Endothelial cell of umbilical vein (primary cell): ENCODE measurements at regions not wholly inside any gene's neighbourhood (a gene's known extent, or its start where the extent isn't known, plus 50 kb on each side); places are given as distances from the start of the nearest gene placed in this dataset.

Source experiments
- BruUV-seq: library from RNA; stranded (reverse); fragments of 400-500 nt; replicated peaks from 2 replicates; lab custom pipeline; 2021; lab: Mats Ljungman, UMichigan
- CTCF ChIA-PET: fragments of 300-600, 350-600 bp; sonication (Branson Sonifier 250); formaldehyde crosslinking; loops from one replicate; lab custom pipeline; 2021; ENCODE audit warnings: antibody characterized with exemption, inconsistent platforms; lab: Charles Lee
- POLR2A ChIA-PET: fragments of 300-600, 350-600 bp; sonication (Branson Sonifier 250); formaldehyde crosslinking; loops from one replicate; lab custom pipeline; 2021; ENCODE audit warnings: antibody characterized with exemption, inconsistent platforms; lab: Charles Lee
- DNase-seq: peaks from one replicate; pipeline ENCODE4 v3.0.0-alpha.2; 2011; ENCODE audit warnings: low read depth, low spot score
- FAIRE-seq: peaks from 2 replicates; lab custom pipeline; 2011; peaks lifted over from hg19 to GRCh38; lab: Jason Lieb, UNC
- H2AFZ ChIP-seq: 2 replicates; pipeline ENCODE4 v1.6.0; 2012; ENCODE audit warnings: low read depth, low read length, control low read depth, inconsistent platforms
- H3K27ac ChIP-seq: 2 replicates; pipeline ENCODE4 v1.5.1; 2011; ENCODE audit warnings: low read depth, mild to moderate bottlenecking, control low read depth, low read length, moderate library complexity; ENCODE audit not compliant: insufficient read depth
- H3K27me3 ChIP-seq, 2 experiments: 2 replicates each; pipeline versions ENCODE4 v1.6.0 to v1.6.1; 2011; ENCODE audit warnings: low read length in 2 of 2, mixed read lengths in 1 of 2; ENCODE audit not compliant: control insufficient read depth in 2 of 2, insufficient read depth in 2 of 2
- H3K36me3 ChIP-seq, 2 experiments: 2 replicates in 1 of 2; 3 replicates in 1 of 2; pipeline ENCODE4 v1.5.1; 2011; ENCODE audit warnings: low read length in 2 of 2, mild to moderate bottlenecking in 1 of 2, moderate library complexity in 1 of 2; ENCODE audit not compliant: control insufficient read depth in 2 of 2, insufficient read depth in 2 of 2; ENCODE audit errors: extremely low read depth in 1 of 2
- H3K4me1 ChIP-seq: 3 replicates; pipeline ENCODE4 v1.5.1; 2011; ENCODE audit warnings: mild to moderate bottlenecking, low read length; ENCODE audit not compliant: control insufficient read depth, insufficient read depth; ENCODE audit errors: extremely low read depth
- H3K4me2 ChIP-seq: 2 replicates; pipeline ENCODE4 v1.6.1; 2011; ENCODE audit warnings: low read length, control low read depth, mixed read lengths; ENCODE audit not compliant: insufficient read depth
- H3K4me3 ChIP-seq, 3 experiments: fragments of 200-600 bp in 1 of 3; sonication (generic), shearing (Covaris generic) in 1 of 3; replicated peaks in 1 of 3; 2 replicates each; pipeline ENCODE4 v1.5.1; 2011 to 2016; ENCODE audit warnings: control low read depth in 3 of 3, low read length in 3 of 3, mild to moderate bottlenecking in 2 of 3, inconsistent platforms in 1 of 3, low read depth in 1 of 3, moderate library complexity in 1 of 3; ENCODE audit not compliant: insufficient read depth in 1 of 3
- H3K79me2 ChIP-seq: 2 replicates; pipeline ENCODE4 v1.6.0; 2012; ENCODE audit warnings: low read length, inconsistent platforms; ENCODE audit not compliant: control insufficient read depth, insufficient read depth
- H3K9ac ChIP-seq: replicated peaks from 2 replicates; pipeline ENCODE3; 2011; ENCODE audit warnings: low read length, control low read depth; ENCODE audit not compliant: insufficient read depth; ENCODE audit errors: extremely low read depth
- H3K9me1 ChIP-seq: replicated peaks from 3 replicates; pipeline ENCODE4 v1.6.0; 2011; ENCODE audit warnings: mild to moderate bottlenecking, low read length; ENCODE audit not compliant: control insufficient read depth, insufficient read depth; ENCODE audit errors: extremely low read depth
- H3K9me3 ChIP-seq: replicated peaks from 2 replicates; pipeline ENCODE4 v1.5.1; 2012; ENCODE audit warnings: low read length, inconsistent platforms; ENCODE audit not compliant: control insufficient read depth, insufficient read depth
- H4K20me1 ChIP-seq: replicated peaks from 2 replicates; pipeline ENCODE3; 2011; ENCODE audit warnings: mild to moderate bottlenecking, low read length; ENCODE audit not compliant: control insufficient read depth, insufficient read depth; ENCODE audit errors: extremely low read depth
- CTCF ChIP-seq, 2 donors: IDR thresholded peaks; 1 replicate in 1 of 2; 2 replicates in 1 of 2; pipeline ENCODE4 v1.5.1; 2011; ENCODE audit warnings: low read length in 2 of 2, mild to moderate bottlenecking in 2 of 2, moderate library complexity in 2 of 2, control low read depth in 1 of 2, inconsistent platforms in 1 of 2, low read depth in 1 of 2; ENCODE audit not compliant: insufficient read depth in 1 of 2; ENCODE audit errors: extremely low read depth in 1 of 2
- EZH2 ChIP-seq: IDR thresholded peaks from 2 replicates; pipeline ENCODE4 v1.6.1; 2012; ENCODE audit warnings: borderline replicate concordance, low read depth, mild to moderate bottlenecking, moderate library complexity, low read length, inconsistent platforms; ENCODE audit not compliant: severe bottlenecking
- POLR2A ChIP-seq: IDR thresholded peaks from 2 replicates; pipeline ENCODE4 v1.6.1; 2012; ENCODE audit warnings: low read depth, mild to moderate bottlenecking, control low read depth, low read length
- dilution Hi-C: fragments of 300-500 bp; cut with MboI; formaldehyde crosslinking; loops from one replicate; pipeline ENCODE4 v1.15.0; 2019; ENCODE audit warnings: low sequenced_read_pairs; ENCODE audit not compliant: extremely low pct_ligation_motif_present
- intact Hi-C: fragments of 100-400 bp; cut with micrococcal nuclease; formaldehyde crosslinking; loops from one replicate; pipeline ENCODE4 v1.10.0; 2022

GRCh38 chr16:87203060-87203656 is 114.0 kb downstream of the C16orf95 start:
- BruUV-seq = no TSS peak

More at GRCh38 chr16:87203060-87203656, 114.0 kb downstream of the C16orf95 start:
- H3K4me1 ChIP-seq = no peaks in the 10 kb centered on the region
- DNase-seq = peak; percentile 77
- H3K36me3 ChIP-seq = no peaks in the 10 kb centered on the region
- TF ChIP-seq EZH2 = no peak
- peak; percentile 97 to 98 for TF ChIP-seq CTCF (IDR thresholded peaks at IDR 0.05; ENCODE audit: extremely low read depth in 1 of 2, insufficient read depth in 1 of 2, low read depth in 1 of 2, low read length in 2 of 2)
- TF ChIP-seq POLR2A = no peak
- H3K4me3 ChIP-seq = no peak overlapping the region
- peak overlapping the region; percentile 76 for H2AFZ ChIP-seq
- H3K9me1 ChIP-seq = no peaks in the 10 kb centered on the region
- H3K9me3 ChIP-seq = no peaks in the 10 kb centered on the region
- dilution Hi-C loops = no loop called here
- ChIA-PET POLR2A (interaction anchor here (0.9 kb wide), 1 partner anchor 54 kb away, joined by 8 read pairs; no protein-coding TSS in a partner anchor), CTCF (interaction anchor here (0.6 to 3.2 kb wide), 39 partner anchors 8 to 645 kb away, joined by 3 to 35 read pairs (median 5); no protein-coding TSS in a partner anchor)
- H3K79me2 ChIP-seq = no peaks in the 10 kb centered on the region
- no peak overlapping the region for H3K27ac ChIP-seq
- H3K4me2 ChIP-seq = no peak overlapping the region
- H3K27me3 ChIP-seq = peaks cover 0 to 9% of the 10 kb centered on the region in 2 experiments
- intact Hi-C loops = loop anchor here (1.0 to 5.0 kb wide), 3 partner anchors 75 to 640 kb away; no protein-coding TSS in a partner anchor
- H4K20me1 ChIP-seq = no peaks in the 10 kb centered on the region
- H3K9ac ChIP-seq = no peak overlapping the region
- FAIRE-seq = peak; percentile 86
